GM19023 (cell line): ENCODE measurements at regions not wholly inside any gene's neighbourhood (a gene's known extent, or its start where the extent isn't known, plus 50 kb on each side); places are given as distances from the start of the nearest gene placed in this dataset.

ENCODE experiments used
- ATAC-seq: cut with Tn5 transposase; IDR thresholded peaks from one replicate; pipeline ENCODE4 v1.9.1; 2021; ENCODE audit warnings: mild to moderate bottlenecking, moderate library complexity; ENCODE audit not compliant: unreplicated experiment

DNA sequence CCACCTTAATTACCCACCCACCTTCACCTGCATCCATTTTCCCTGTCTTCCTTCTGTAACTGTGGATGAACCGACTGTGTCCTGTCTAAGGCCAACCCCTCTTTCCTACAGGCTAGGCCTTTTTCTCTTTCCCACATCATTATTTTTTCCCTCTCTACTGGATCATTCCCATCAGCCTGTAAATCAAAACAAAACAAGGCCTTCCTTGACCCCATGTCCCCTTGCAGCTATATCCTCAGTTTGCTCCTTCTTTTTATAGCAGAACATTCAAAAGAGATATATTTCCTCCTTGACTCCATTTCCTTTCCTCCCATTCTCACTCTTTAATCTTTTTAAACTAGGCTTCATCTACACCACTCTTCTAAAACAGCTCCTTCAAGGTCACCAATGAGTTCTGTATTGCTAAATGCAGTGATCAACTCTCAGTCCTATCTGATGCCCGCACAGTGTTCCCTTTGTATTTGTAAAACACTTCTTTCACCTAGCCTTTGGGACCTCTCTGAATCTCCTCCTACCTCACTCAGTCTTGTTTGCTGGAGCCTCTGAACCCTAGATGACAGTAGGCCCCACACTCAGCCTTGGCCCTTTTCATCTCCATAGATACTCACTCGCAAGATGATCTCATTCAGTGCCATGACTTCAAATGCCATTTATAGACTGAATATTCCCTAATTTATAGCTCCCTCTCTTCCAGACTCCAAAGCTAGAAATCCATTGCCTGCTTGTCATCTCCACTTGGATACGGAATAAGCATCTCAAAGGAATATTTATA, 55.7 kb downstream of the CXCR4 start:
- ATAC-seq: no peak

DNA sequence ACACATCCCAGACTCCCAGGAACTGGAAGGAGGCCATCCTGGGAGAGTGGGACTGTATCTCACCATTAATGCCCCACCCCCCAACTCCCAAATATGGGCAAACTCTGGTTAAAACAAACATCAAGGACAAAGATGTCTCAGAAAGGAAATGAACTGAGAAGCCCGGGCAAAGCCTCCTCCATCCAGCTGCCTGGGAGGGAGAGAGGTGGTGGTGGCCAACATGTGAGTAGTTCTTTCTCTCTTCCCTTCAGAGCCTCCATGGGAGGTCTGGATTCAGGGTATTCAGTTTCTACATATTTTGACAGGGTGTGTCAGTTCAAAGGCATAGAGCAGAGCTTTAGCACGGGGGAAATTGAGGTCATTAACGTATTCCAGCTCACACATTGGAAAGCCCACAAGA, 57.5 kb downstream of the CXCR4 start:
- ATAC-seq: no peak

DNA sequence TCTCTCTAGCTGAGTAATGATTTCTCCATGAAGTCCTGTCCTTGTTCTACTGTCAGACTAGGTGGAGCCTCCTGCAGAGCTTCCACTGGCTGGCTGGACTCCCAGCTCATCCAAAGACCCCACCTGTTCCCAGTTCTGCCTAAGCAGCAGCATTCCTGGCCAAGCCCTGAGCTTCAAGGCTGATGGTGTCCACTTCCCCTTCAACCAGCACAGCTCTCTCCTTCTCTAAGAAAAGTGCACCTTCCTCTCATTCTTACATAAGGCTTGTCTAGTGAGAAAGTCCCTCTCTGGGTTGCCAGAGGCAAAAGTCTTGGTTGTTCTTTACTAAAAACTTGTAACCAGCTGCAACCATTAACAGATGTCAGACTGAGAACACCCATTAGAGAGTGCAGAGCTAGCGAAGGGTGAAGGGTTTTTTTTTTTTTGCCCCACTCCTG, 58.9 kb downstream of the CXCR4 start:
- peak; percentile 47 for ATAC-seq

DNA sequence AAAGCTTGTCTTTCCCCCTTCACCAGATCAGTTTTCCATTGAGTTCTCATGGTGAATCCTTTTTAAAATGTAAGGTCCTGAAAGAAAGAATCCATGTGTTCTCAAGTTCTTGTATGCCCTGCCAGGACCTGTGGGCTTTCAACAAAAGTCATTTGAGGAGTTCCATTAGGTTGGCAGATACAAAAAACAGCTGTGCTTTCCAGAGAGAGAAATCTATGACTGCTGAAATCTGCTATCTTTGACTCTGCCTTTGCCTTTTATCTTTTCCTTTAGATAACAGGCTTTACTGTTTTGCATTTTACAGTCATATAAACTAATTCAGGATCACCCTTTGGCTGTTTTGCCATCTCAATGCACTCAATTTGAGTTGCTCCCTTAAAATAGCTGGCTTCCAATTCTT, 59.7 kb downstream of the CXCR4 start:
- ATAC-seq: no peak

DNA sequence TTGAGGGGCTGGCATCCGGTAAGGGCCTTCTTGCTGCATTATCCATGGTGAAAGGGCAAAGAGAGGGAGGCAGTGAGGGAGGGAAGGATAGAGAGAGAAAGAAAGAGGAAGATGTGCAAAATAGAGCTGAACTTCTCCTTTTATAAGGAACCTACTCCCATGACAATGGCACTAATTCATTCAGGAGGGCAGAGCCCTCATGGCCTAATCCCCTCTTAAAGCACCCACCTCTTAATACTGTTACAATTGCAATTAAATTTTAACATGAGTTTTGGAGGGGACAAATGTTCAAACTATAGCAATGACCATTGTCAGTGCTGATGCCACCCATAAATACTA, 60.2 kb downstream of the CXCR4 start:
- ATAC-seq: no peak

DNA sequence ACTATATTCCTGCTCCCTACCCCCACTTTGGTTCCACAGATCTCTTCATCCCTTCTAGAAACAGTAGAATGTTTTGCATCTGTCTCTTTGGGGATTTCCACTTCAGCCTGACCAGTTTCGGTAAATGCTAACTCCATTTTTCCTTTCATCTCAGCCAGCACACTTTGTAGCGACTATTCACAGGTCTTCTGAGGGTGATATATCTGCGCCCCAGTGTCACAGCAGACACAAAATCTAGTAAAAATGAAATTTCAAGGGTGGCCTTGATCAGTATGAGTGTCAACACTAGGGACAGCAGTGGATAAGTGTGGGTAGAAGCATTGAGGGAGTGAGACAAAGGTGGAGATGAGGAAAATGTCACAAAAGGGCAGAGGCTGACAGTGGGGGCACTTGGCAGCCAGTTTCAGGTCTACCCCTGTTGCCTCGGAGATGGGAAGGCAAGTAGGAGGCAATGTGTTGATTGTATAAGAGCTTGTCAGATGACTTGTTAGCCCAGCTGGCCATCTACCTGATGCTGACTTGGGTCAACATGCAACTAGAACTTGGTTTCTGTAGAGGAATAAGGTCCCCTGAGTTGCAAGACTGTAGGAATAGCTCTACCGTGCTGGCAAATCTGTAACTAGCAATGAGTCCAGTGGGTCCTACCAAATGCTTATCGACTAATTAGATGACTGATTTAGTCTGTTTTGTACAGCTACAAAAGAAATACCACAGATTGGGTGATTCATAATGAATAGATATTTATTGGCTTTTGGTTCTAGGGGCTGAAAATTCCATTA, 60.7 kb downstream of the CXCR4 start:
- ATAC-seq: peak; percentile 41

DNA sequence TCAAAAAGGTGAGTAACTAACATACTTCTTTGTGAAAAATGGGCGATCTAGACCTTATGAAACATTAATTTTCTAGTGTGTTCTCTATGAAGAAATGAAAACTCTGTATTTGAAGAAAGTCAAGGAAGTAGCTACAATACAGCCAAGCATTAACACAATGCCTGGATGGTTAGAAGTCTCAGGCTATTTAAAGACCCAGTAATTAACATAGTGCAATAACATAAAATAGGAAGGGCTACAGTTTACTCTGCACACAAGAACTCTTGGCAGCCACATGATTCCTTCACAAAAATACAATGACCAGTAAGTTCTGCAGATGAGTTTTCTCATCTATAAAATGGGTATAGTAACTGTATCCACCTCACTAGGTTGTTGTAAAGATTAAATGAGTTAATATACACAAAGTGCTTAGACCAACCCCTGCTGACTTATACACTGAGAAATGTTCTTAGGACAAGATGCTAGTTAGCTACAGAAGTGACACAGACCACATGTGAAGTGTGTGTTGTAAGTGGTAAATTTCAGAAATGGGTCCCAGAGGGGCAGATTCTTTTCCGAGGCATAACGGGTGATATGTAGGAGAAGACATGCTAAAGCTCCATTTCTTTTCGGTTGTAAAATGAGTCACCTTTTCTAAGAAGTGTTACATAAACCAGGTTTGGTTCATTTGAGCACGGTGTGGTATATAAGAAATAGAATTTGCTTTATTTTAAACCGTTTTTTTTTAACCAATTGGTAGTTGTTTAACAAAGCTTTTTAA, 61.8 kb downstream of the CXCR4 start:
- ATAC-seq: peak; percentile 21

DNA sequence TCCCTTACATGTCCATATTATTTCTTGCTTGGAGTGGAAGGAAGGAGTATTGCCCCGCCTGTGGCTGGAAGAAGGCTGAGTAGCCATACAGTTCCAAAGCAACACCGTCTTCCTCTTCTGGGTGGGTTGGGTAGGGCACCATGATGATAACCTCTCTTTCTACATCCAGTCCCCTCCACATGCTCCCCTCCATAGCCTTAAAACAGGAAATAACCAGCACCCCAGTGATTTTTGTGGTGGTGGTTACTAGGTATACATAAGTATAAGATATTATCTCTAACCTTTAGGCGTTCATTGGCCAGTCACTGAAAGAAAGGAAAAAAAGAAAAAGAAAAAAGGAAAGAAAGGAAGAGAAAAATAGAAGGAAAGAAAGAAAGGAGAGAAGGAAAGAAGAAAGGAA, 63.1 kb downstream of the CXCR4 start:
- no peak for ATAC-seq

DNA sequence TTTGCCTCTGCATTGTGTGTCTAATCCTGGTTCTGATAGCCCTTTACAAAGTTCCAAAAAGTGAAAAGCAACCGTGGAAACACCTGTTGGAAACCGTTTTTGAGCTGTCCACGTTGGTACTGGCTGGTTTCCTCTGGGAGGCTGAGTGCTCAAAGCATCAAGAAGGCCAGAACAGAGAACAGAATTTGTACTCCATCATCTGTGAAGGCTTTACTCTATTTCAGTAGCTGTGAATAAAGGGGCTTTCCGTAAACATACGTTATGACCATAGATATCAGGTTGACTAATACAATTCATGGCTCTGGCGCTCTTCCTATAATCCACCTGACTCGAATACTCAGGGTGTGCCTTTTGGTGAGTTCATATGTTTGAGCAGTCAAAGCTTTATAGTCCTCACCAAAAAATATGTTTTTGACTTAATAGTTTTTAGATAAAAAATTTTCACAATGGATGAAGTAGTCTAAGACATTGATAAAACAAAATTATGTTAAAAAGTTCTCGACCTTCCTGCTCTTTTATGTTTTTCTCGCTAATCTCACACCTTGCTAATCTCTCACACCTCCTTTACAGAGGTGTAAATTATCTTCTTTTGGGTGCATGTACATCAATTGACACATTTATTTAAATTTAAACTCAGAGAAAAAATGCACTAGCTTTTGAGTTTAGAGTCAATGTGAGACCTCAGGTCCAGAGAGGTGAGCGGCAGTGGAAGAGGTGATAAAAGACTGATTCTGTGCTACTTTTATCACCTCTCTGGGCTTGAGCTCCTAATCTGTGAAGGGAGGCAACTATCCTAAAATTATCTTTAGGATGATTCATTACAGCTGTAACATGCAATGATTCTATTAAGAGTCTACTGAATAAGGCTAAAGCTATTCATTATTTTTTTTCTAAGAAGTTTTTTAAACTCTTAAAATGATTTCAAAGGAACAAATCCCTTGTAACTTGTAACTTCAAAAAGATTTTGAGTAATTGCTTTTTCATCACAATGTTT, 65.3 kb downstream of the CXCR4 start:
- ATAC-seq: peak; percentile 34

DNA sequence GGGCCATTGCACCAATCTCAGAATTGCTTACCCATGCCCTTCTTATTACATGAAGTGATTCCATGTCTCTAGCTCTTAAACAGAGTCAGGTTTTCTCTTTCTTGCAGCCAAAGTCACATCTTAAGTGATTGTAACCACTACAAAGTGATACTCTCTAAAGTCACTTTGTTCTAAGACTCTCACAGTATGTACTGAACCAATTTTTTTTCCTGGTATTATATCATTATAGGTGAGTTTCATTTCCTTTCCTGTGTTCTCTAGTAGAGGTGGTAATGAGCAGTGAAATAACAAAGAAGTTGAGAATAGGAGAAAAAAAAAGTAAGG, 66.3 kb upstream of the DARS1 start:
- no peak for ATAC-seq

DNA sequence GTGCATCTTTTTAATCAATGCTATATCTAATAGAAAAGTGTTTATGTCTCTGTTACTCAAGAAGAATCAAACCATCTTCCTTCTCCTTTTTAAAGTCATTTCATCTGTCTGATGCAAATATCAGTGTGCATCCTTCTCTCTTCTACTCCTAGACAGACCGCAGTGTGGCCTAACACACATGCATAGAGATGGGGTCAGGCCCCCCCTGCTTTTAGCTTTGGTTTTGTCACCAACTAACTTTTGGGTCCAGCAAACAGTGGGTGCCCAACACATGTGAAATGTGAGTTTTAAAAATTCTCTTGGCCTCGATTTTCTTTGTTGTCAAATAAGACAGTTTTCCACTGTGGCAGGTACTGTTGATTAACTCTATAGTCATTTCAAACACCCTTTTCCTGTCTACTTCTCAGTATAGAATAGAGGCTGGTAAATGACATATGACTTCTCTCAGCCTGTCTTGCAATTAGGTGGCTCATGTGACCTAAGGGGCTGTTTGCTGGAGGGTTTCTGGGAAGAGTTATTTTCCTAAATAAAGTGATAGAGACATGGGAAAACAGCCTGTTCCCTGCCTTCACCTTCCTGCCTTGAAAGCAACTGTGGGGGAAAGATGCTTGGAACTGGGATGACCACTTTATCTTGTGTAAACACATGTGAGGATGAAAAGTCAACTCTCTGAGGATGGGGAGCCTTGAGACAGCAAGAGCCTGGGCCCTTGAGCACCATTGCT, 65.7 kb upstream of the DARS1 start:
- ATAC-seq: peak; percentile 41

DNA sequence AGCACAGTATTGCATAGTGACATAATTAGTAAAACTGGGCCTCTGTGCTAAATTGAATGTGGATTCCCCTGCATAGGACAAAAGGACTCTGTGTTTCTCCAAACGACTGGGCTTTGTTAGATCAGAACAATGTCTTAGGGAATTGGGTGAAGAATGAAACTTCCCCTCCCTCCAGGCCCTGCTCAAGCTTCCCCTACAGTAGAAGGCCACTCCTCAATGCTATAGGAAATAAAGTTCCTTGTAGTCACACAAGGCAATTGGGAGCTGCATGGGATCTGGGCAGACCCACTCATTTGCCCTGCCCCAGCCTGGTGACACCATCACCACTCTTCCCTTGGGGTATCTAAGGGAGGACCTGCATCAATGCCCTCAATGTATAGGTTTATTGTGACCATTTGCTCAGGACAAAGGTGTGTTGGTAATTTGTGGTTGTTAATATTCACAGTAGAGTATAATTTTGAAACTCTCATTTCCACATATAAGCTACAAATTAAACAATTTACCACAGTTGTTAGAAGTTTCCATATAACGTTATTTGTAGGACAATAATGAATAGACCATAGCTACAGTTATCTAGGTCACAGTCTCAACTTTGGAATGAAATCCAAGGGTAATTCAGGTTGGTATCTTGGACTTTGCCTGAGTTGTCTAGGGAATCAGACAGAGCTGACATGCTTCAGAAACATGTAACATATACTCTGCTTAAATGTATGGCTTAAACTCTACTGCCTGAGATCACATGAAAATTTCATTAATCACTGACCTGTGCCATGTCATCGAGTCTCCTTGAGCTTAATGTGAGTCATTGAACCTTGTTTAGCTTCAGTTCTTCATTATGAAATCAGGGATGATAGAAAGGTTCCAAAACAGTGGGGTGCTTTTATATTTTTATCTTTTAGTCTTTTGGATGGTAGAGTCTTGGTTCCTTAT, 64.8 kb upstream of the DARS1 start:
- no peak for ATAC-seq

DNA sequence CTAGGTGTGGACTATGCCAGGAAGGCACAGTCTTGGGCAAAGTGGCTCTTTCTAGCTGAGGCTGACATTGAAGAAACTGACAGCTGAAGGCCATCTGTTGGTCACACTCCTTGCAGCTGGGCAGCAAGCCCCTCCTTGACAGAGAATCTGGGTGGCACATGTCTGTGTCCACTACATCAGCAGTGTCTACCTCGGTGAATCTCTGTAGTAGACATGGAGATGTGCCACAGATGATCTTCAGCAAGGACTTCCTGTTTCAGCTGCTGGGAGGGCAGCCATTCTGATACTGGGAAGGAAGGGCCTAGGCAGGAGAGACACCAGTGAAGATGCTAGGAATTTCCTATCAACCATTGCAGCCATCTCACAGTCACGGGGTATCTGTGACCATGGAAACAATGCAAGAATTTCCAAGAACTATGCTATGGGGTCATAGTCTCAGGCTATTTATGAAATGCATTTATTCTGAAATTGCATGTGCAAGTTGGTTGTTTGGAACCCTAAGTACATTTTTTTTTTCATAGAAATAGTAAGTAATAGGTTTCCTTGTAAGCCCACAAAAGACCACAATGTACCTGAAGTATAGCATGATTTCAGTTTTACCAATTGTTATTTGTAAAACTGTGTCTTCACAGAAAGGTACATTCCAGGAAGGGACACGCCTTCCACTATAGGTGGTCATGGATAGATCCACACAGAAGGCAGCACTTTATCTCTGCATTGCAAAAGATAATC, 63.8 kb upstream of the DARS1 start:
- ATAC-seq: no peak

DNA sequence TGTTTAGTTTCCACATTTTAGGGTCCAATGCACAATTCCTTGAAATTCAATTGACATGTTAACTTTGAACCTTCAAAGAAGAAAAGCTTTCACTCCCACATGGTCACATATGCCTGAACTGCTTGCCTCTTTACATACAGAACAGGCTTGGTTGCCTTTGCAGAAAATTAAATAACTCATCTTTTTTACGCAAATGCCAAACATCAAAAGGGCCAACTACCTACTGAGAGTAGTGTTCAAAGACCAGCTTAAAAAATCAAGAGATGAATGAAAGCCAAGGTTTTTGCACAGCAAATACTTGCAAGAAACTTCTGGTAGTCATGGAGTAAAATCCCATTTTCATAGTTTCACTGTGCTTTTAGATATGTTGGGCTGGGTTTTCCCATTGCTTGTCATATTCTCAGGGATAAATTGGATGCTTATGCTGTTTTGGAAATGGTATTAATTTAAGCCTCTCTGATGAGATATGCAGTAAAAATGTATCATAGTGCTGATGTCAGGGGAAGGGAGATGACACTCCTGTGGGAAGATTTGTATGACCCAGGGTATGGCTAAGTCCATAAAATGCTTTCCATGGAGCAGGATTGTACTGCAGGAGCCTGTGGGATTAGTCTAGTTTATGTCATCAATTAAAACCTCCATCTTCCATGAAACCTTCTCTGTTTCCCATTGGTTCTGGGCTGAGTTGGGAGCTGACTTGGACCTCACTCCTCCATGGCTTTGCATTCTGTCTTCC, 60.6 kb upstream of the DARS1 start:
- no peak for ATAC-seq

DNA sequence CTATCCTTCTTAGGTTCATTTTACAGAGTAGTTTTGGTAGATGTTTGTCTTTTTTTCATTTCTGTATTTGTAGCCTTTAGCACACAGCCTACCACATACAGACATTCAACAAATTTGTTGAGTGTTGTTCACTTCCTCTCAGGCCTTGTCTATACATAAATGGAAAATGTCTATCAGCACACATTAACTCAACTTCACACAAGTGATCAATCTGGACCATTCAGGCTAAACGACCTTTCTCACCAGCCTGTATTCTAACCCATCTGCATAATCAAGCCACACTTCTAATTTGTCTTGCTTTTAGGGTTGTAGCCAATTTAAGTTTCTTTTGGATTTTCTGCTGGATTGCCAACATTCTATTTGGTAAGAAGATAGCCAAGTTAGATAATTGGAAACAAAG, 59.9 kb upstream of the DARS1 start:
- no peak for ATAC-seq
